ENCODE measurements at regions not wholly inside any gene's neighbourhood (a gene's known extent, or its start where the extent isn't known, plus 50 kb on each side); places are given as distances from the start of the nearest gene placed in this dataset.
"Not testable (repeated sequence)": the region's sequence is repeated elsewhere in the genome, so short reads cannot be mapped to it uniquely, and the experiment has no call there.

DNA sequence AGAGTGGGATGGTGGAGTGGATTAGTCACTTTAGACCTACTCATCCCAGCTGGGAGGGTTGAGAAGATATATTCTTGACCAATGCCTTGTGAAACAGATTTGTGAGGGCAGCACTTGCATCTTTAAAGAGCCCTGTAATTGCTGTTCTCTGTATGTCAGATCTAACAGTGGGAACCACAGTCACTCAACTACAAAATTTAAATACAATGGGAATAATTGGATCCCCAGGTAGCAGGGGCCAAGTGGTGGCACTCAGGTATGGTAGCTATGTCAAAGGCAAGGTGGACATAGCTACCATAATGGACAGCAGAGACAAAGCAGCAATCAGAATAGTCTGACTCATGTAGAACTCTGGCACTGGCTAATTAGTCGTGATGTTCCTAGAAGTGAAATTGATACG is 559.6 kb downstream of the PTPRU start:
- in situ Hi-C loops (cut with HindIII; ENCODE audit: low sequenced_read_pairs); DNase-seq (ENCODE audit: low spot score): not testable (repeated sequence)

DNA sequence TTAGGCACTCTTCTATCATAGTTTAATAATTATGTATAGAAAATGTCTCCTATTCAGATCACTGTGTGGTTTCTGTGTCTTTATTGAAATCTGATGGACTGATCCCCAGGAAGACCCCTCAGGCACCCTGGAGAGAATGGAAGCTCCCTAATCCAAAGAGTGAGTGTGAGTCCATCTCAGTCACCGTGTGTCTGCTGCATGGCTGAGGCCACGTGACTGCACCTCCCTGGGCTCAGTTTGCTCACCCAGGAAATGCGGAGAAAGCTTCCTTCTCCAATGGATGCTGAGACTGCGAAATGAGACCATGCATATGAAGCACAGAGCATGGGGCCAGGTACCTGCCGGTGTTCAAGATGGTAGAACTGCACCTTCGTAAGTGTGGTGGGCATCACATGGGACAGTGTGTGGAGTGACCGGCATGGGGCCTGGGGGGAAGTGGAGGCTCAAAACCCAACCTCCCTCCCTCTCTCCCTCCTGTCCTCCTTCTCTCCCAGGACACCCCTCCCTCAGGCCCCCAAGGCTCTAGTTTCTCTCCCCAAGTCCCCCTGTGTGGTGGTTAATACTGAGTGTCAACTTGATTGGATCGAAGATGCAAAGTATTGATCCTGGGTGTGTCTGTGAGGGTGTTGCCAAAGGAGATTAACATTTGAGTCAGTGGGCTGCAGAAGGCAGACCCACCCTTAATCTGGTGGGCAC is 557.5 kb downstream of the PTPRU start:
- DNase-seq (ENCODE audit: low spot score) = no peak
- in situ Hi-C loops (cut with HindIII; ENCODE audit: low sequenced_read_pairs) = no loop called here

- peak; percentile 57 for DNase-seq (ENCODE audit: low spot score)
- in situ Hi-C loops (cut with HindIII; ENCODE audit: low sequenced_read_pairs) = no loop called here
Observed at GRCh38 chr1:29793101-29793546, 556.8 kb downstream of the PTPRU start.

DNA sequence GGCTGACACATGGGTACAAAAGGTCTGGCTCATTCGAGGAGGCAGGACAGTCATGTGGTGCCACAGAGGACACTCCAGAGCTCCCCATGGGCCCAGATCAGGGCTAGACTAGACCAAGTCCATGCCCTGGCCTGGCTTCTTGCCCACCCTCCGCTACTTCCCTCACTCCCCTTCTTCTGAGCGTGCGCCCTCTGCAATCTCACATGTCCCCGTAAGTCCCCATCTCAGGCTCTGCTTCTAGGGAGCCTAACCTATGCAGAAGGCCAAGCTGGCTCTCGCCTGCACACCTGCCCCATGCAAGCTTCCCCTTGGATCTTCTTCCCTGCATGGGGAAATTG is 553.6 kb downstream of the PTPRU start:
- in situ Hi-C loops (cut with HindIII; ENCODE audit: low sequenced_read_pairs) = no loop called here
- DNase-seq (ENCODE audit: low spot score) = no peak

- in situ Hi-C loops (cut with HindIII; ENCODE audit: low sequenced_read_pairs) = no loop called here
- DNase-seq (ENCODE audit: low spot score) = no peak
Observed at GRCh38 chr1:29789221-29789909, 553.0 kb downstream of the PTPRU start.

GRCh38 chr1:29786791-29787732 is 550.7 kb downstream of the PTPRU start:
- DNase-seq (ENCODE audit: low spot score) = no peak
- in situ Hi-C loops (cut with HindIII; ENCODE audit: low sequenced_read_pairs) = no loop called here

DNA sequence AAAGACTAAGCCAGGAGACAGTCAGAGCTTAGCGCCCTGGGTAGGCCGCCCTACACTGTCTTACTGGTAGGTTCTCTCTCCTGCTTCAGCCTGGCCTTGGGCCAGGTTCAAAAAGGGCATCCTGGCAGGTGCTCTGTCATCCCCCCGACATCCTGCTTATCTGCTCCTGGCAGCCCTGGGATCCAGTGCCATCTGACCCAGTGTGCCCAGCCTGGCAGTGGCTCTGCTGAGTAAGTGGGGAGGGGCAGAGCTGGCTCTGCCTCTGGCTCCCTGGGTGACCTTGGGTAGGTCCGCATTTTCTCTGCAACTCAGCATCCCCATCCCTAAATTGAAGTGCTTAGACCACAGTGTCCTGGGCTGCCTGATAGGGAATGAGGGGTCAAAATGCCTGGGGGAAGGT is 549.9 kb downstream of the PTPRU start:
- peak; percentile 42 for DNase-seq (ENCODE audit: low spot score)
- in situ Hi-C loops (cut with HindIII; ENCODE audit: low sequenced_read_pairs) = no loop called here

DNA sequence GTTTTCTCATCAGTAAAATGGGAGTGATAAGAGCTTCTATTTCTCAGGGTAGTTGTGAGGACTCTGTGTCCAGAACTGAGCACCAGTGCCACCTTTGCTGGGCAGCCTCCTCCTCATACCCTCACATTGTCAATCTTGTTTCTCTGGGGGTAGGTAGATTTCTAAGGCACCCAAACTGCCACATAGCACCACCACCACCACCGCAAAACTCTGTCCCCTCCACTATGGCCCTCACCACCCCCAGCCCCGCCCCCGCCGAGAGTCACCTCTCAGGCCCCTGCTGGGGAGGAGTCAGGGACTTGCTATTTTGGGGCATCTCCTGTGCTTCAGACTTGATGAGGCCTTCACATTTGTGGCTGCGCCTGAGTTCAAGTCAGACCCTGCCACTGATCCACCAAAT is 549.2 kb downstream of the PTPRU start:
- DNase-seq (ENCODE audit: low spot score) = no peak
- in situ Hi-C loops (cut with HindIII; ENCODE audit: low sequenced_read_pairs) = no loop called here

DNA sequence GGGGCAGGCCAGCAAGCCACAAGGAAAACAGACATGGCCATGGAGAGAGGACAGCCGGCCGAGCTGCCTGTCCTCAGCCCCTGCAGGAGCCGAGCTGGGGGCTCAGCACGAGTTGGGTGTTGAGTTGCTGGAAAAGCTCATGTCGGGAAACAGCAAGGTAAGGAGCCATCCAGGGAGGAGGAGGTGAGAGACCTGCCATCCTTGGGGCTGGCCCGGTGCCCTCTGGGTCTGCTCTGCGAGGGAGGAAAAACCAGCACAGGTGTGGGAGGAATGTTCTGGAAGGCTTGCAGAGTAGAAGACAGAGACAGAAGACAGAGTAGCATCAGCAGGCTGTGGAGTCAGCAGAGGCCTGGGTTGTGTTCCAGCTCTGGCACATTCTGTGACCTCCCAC is 548.8 kb downstream of the PTPRU start:
- in situ Hi-C loops (cut with HindIII; ENCODE audit: low sequenced_read_pairs) = no loop called here
- DNase-seq (ENCODE audit: low spot score) = no peak

GRCh38 chr1:29784276-29785136 is 548.2 kb downstream of the PTPRU start:
- in situ Hi-C loops (cut with HindIII; ENCODE audit: low sequenced_read_pairs) = no loop called here
- no peak for DNase-seq (ENCODE audit: low spot score)

DNA sequence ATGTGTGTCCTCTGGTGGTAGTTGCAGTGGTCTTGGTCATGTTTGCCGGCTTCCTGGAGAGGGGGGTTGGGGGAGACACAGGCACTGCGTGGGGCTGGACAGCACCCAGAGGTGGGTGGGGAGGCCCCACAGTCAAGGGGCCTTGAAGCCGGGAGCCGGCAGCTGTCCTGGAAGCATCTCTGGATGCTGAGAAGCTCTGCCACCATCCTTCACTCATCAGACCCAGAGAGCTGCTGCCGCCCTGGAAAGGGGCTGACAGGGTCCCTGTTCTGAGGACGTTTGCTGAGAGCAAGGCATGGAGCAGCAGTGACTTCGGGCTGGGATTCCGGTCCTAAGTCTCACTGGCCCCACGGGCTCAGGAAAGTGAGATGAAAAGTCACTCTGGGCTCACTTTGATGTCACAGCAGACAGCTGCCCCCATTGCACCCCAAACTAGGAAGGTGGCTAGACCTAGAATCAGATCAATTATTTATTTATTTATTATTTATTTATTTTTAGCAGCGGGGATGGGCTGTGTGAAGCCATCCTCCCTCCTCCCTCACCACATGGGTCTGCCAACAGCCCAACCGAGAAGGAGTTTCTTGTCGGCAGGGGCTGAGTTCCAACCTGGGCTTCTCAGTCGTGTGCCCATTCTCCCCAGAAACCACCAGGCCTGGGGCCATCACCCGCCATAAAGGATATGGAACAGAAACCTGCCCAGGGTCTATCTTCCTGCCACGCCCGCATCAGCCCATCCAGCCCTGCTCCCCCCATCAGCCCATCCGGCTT is 547.4 kb downstream of the PTPRU start:
- DNase-seq (ENCODE audit: low spot score) = no peak

DNA sequence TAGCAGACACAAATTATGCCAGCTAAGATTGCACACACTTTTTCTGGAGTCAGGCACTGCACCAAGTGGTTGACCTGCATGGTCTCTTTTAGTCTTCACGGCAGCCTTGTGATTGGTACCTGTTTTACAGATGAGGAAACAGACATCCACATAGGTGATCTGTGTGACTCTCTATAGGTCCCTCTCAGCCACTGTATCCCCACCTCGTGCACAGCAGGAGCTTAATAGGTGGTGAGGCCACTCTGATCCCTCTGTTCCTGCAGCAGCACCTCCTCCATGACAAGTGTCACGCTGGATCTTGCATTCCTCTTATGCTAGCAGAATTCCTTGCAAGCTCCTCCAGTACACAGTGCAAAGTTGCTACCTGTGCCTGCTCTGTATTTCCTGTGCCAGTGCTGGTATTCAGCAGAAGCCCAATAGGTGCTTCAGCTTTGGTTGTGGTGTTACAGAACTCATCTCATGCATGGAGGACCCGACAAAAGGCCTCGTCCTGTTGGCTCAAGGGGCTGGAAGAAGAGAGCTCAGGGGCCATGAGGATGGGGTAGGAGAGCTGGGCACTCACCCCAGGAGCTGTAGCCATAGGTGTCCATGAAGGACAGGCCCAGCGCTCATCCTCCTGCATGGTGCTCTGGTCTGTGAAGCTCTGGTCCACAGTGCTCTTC is 546.7 kb downstream of the PTPRU start:
- in situ Hi-C loops (cut with HindIII; ENCODE audit: low sequenced_read_pairs) = no loop called here
- DNase-seq (ENCODE audit: low spot score) = no peak

More for the DNA sequence above, 547.4 kb downstream of the PTPRU start:
- in situ Hi-C loops (cut with HindIII; ENCODE audit: low sequenced_read_pairs) = no loop called here

DNA sequence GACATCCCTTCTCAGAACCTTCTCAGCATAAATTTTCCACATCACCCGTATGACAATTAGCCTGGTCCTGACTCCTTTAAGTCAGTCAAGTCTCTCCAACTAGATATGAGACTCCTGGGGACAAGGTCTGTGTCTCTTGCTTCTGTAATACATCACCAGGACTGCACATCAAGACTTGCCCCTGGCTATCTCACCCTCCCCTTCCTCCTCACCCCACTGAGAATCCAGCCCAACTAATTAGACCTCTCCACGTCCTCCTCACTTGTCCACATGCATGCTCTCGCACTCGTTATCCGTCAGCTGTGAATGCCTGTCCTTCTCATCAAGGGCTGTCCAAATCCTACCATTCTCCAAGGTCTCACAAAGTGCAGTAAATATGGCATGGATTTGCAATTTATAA is 542.8 kb downstream of the PTPRU start:
- no peak for DNase-seq (ENCODE audit: low spot score)
- in situ Hi-C loops (cut with HindIII; ENCODE audit: low sequenced_read_pairs) = no loop called here

- DNase-seq (ENCODE audit: low spot score) = no peak
- in situ Hi-C loops (cut with HindIII; ENCODE audit: low sequenced_read_pairs) = no loop called here
Observed at GRCh38 chr1:29777522-29777921, 541.2 kb downstream of the PTPRU start.

DNA sequence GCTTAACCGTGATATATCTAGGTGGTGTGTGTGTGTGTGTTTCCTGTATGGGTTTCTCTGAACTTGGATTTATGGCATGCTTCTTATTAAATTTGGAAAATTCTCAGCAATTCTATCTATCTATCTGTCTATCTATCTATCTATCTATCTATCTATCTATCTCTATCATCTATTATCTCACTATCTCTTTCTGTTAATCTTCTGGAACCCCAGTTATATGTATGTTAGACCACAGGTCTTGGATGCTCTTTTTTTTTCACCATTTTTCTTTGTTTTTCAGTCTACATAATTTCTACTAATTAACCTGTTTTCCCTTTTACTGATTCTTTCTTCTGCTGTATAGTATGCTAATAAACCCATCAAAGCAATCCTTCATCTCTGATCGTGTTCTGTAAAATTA is 538.0 kb downstream of the PTPRU start:
- DNase-seq (ENCODE audit: low spot score) = no peak
- in situ Hi-C loops (cut with HindIII; ENCODE audit: low sequenced_read_pairs) = no loop called here

DNA sequence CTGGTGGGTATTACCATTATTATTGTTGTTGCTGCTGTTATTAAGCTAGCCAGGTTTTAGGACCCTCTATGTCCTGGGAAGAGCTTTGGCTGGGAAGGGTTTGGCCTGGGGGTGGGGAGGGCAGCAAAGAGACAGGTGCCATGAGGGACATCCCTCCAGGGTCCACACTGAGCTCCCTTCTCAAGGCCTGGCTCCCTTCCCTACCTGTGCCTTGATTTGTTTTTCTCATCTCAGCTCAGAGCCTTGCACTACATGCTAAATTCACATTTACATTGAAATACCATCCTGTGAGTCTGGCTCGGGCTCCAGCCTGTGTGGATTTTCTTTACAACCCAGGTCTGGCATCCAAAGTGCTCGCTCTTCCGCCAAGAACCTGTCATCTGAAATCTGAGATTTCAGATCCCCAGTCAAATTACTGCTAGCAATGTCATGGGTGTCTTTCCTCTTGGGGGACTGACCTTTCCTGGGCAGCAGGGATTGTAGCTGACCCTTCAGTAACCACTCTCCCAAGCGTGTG is 536.3 kb downstream of the PTPRU start:
- no peak for DNase-seq (ENCODE audit: low spot score)
- in situ Hi-C loops (cut with HindIII; ENCODE audit: low sequenced_read_pairs) = no loop called here

DNA sequence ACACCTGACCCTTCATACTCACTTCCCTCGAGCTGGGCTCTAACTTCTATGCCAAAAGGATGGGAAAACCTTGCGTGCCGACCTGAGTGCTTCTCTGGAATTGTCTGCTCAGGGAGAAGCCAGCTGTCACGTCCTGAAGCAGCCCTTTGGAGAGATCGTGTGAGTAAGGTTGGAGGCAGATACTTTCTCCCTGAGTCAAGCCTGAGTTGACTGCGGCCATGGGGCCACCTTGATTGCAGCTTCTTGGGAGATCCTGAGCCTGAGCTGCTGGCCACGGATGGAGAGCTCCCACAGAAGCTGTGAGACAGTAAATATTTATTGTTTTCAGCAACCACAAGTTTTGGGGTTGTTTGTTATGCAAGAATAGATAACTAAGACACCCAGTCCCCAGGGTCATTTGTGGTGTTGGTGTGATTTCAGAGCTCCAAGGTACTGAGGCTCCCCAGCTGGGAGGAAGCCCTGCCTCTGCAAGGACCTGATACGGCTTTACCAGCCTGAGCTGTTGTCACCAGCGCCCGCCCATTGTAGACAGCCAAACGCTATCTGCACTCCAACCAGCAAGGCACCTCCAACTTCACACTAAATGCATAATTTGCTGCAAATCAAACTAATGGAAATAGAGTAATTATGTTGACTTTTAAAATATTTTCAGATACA is 531.6 kb downstream of the PTPRU start:
- in situ Hi-C loops (cut with HindIII; ENCODE audit: low sequenced_read_pairs) = no loop called here
- no peak for DNase-seq (ENCODE audit: low spot score)
